Thymus (tissue), 11 donors: ENCODE measurements at regions not wholly inside any gene's neighbourhood (a gene's known extent, or its start where the extent isn't known, plus 50 kb on each side); places are given as distances from the start of the nearest gene placed in this dataset.

Experiments used
- DNase-seq, 9 donors: peaks; one replicate each; pipeline ENCODE4 v3.0.0-alpha.2; 2013; ENCODE audit warnings: low spot score in 9 of 9, low read depth in 6 of 9, missing footprints in 1 of 9
- H3K27ac ChIP-seq, 2 donors: one replicate each; pipeline ENCODE4 v1.5.1; 2013; ENCODE audit warnings: control low read depth in 1 of 2, low read depth in 1 of 2, low read length in 1 of 2, mild to moderate bottlenecking in 1 of 2, moderate library complexity in 1 of 2
- H3K27me3 ChIP-seq, 2 donors: one replicate each; pipeline ENCODE4 v1.5.1; 2013; ENCODE audit warnings: low read length in 1 of 2; ENCODE audit not compliant: control insufficient read depth in 2 of 2, insufficient read depth in 1 of 2
- H3K36me3 ChIP-seq, 2 donors: one replicate each; pipeline ENCODE4 v1.5.1; 2013; ENCODE audit warnings: low read length in 1 of 2, mild to moderate bottlenecking in 1 of 2, moderate library complexity in 1 of 2; ENCODE audit not compliant: control insufficient read depth in 2 of 2, insufficient read depth in 2 of 2
- H3K4me1 ChIP-seq, 2 donors: one replicate each; pipeline ENCODE4 v1.5.1; 2013; ENCODE audit warnings: low read length in 2 of 2; ENCODE audit not compliant: control insufficient read depth in 2 of 2, insufficient read depth in 2 of 2
- H3K4me3 ChIP-seq, 2 donors: one replicate each; pipeline ENCODE4 v1.5.1; 2013; ENCODE audit warnings: low read length in 2 of 2, control low read depth in 1 of 2, mild to moderate bottlenecking in 1 of 2
- H3K9me3 ChIP-seq, 2 donors: one replicate each; pipeline ENCODE4 v1.5.1; 2013; ENCODE audit warnings: low read length in 1 of 2, mild to moderate bottlenecking in 1 of 2; ENCODE audit not compliant: control insufficient read depth in 2 of 2, insufficient read depth in 1 of 2
- WGBS: extraction: QIAGEN DNeasy Blood & Tissue Kit; methylation state at CpG from one replicate; pipeline ENCODE4 v1.1.7; 2013; 5-methylcytosine and 5-hydroxymethylcytosine counted together
- donor health status: healthy.

DNA sequence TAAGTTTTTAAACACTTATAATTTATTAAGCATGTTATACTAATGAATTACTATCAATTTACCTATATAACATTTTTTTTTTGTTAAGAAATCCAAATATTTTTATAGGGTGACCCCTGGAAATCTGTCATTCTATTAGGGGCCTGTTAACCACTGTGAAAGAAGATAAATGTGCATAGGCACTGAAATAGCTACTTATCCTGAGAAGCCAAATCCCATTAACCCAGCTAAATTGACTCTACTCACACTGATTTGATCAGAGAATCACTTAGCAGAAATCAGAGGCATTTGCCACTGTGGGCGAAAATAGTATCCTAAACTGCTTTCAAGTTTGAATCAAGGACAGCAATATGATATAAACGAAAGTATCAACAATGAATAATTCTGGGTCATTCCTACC, 90.0 kb upstream of the GULP1 start:
- no peak overlapping the region for H3K4me3 ChIP-seq
- no peak overlapping the region for H3K27ac ChIP-seq
- no peak for DNase-seq
- H3K9me3 ChIP-seq: no peaks in the 10 kb centered on the region
- H3K27me3 ChIP-seq: no peaks in the 10 kb centered on the region
- WGBS: 94% methylated on average over 2 of the region's 2 CpGs
- no peaks in the 10 kb centered on the region for H3K36me3 ChIP-seq
- H3K4me1 ChIP-seq: no peaks in the 10 kb centered on the region

DNA sequence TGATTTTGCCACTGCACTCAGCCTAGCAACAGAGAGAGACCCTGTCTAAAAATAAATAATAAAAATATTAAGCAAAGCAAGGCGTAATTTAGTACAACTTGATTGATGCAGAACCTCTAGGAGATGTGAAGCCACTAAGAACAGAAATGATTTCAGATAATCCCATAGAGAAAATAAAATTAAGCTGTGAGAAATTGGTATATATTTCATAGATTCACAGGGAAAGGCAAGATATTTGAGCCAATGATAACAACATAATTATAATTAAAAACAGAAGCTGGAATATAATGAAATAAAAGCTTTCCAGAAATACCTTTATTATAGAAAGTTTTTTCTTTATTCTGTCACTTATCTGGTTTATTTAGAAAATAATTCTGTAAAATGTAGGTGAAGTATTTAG, 88.9 kb upstream of the GULP1 start:
- DNase-seq: no peak
- no peaks in the 10 kb centered on the region for H3K4me1 ChIP-seq
- no peak overlapping the region for H3K27ac ChIP-seq
- no peaks in the 10 kb centered on the region for H3K36me3 ChIP-seq
- H3K27me3 ChIP-seq: no peaks in the 10 kb centered on the region
- no peak overlapping the region for H3K4me3 ChIP-seq
- 98% methylated on average over 1 of the region's 1 CpG for WGBS
- no peaks in the 10 kb centered on the region for H3K9me3 ChIP-seq

DNA sequence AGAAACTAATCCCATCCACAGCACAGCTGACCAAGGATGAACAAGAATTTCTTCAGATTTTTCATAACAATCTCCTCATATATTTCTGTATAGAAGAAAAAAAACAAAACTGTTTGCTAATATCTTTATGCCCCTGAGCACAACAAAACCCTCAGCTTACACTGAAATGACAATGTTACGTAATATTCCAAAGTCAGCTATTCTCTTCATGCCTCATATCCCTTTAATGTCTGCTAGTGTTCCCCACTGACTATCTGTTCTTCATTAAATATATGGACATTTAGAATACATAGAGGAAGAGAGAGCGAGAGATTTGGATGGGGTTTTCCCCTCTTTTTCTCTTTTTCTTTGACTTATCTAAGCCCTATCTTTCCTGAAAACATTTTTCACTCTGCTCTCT, 87.9 kb upstream of the GULP1 start:
- no peaks in the 10 kb centered on the region for H3K4me1 ChIP-seq
- H3K4me3 ChIP-seq: no peak overlapping the region
- DNase-seq: no peak
- 97% methylated on average over 2 of the region's 2 CpGs for WGBS
- no peak overlapping the region for H3K27ac ChIP-seq
- no peaks in the 10 kb centered on the region for H3K27me3 ChIP-seq
- no peaks in the 10 kb centered on the region for H3K9me3 ChIP-seq
- H3K36me3 ChIP-seq: no peaks in the 10 kb centered on the region

DNA sequence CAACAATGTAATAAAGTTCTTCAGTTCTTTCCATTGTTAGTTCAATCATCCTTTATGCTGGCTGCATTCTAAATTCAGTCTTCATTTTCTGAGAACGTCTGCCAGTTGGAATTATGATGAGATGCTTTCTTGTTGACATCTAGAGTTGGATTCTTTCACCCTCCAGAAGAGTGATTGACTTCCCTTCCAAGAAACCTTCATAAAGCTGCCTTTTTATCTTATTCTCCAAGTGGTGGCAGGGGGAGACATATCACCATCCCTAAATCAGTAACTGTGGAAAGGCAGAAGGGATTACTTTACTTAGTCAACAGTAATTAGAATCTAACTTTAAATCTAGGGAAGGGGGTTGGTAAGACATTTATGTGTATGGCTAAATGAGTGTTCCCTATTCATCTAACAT, 86.8 kb upstream of the GULP1 start:
- no peaks in the 10 kb centered on the region for H3K4me1 ChIP-seq
- H3K27me3 ChIP-seq: no peaks in the 10 kb centered on the region
- H3K36me3 ChIP-seq: no peaks in the 10 kb centered on the region
- no peak overlapping the region for H3K27ac ChIP-seq
- no peak for DNase-seq
- no peaks in the 10 kb centered on the region for H3K9me3 ChIP-seq
- H3K4me3 ChIP-seq: no peak overlapping the region
- 72% methylated on average over 1 of the region's 1 CpG for WGBS

DNA sequence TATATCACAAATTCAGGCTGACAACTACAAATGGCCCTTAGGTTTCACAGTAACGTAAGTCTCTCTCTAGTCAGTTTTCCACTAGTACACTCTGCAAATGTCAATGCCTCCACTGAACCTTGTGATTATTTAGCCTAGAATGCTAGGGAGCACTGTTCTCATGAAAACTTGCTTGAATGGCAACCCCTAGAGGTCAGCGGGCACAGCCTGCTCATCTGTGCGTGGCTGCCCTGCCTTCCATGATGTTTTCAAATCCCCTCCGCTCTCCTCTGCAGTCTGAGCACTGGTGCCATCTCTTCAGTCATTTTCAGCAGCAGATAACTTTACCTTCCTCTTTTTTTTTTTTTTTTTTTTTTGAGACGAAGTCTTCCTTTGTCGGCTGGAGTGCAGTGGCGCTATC, 84.1 kb upstream of the GULP1 start:
- 95% methylated on average over 7 of the region's 7 CpGs for WGBS
- H3K36me3 ChIP-seq: no peaks in the 10 kb centered on the region
- DNase-seq: no peak

DNA sequence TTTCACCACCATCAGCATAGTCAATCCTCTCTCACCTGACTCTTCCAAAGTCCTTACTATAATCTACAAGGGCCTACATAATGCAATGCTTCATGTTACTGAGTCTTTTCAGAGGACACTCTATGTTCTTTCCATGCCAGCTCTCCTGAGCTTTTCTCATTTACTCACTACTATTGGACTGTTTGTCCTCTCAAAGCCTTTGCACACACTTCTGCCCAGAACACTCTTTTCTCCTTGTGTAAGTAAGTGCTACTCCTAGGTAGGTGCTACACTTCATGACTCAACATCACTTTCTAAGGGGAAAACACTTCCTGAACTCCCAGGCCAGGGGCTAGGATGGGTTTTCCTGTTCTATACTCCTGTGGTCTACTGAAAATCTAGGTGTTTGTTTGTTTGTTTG, 82.5 kb upstream of the GULP1 start:
- Histone ChIP-seq H3K4me1 (no peaks in the 10 kb centered on the region), H3K36me3 (no peaks in the 10 kb centered on the region), H3K27ac (no peak overlapping the region), H3K27me3 (no peaks in the 10 kb centered on the region), H3K9me3 (no peaks in the 10 kb centered on the region), H3K4me3 (no peak overlapping the region)
- DNase-seq: no peak

More for the DNA sequence above, 84.1 kb upstream of the GULP1 start:
- H3K4me1 ChIP-seq: no peaks in the 10 kb centered on the region
- H3K4me3 ChIP-seq: no peak overlapping the region
- no peaks in the 10 kb centered on the region for H3K9me3 ChIP-seq
- H3K27ac ChIP-seq: no peak overlapping the region
- H3K27me3 ChIP-seq: no peaks in the 10 kb centered on the region

DNA sequence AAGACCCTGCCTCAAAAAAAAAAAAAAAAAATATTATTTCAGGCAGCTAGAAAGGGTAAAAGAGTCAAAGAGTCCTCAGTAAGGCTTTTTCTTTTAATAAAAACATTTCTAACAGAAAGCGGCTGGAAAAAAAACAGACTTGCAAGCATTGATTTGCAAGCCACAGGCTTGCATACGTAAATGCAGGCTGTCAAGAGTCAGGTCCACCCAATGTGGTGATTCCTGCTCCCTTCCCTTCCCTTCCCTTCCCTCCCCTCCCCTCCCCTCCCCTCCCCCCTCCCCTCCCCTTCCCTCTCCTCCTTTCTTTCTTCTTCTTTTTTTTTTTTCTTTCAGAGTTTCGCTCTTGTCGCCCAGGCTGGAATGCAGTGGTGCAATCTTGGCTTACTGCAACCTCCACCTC, 74.4 kb upstream of the GULP1 start:
- over 99% methylated on average over 4 of the region's 4 CpGs for WGBS
- DNase-seq: no peak
- H3K4me3 ChIP-seq: no peak overlapping the region
- no peaks in the 10 kb centered on the region for H3K9me3 ChIP-seq
- no peak overlapping the region for H3K27ac ChIP-seq
- no peaks in the 10 kb centered on the region for H3K4me1 ChIP-seq
- no peaks in the 10 kb centered on the region for H3K36me3 ChIP-seq
- no peaks in the 10 kb centered on the region for H3K27me3 ChIP-seq

DNA sequence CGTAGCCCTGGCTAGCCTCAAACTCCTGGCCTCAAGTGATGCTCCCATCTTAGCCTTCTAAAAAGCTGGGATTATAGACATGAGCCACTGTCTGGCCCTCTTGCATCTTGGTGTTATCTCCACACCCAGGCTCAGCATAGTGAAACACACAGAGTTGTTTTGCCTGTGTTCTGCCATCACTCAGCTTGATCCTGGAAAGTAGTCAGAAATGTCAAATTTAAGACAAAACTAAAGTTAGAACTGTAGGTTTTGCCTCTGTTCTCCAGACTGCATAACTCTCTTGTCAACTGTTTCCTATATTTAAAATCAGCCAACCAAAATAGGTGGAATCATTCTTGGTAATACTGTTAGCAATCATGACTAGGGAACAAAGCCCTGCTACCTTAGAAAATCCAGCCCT, 72.1 kb upstream of the GULP1 start:
- WGBS: 90% methylated on average over 1 of the region's 1 CpG
- Histone ChIP-seq H3K27me3 (no peaks in the 10 kb centered on the region), H3K4me3 (no peak overlapping the region), H3K27ac (no peak overlapping the region), H3K9me3 (no peaks in the 10 kb centered on the region), H3K36me3 (no peaks in the 10 kb centered on the region), H3K4me1 (no peaks in the 10 kb centered on the region)
- DNase-seq: no peak

DNA sequence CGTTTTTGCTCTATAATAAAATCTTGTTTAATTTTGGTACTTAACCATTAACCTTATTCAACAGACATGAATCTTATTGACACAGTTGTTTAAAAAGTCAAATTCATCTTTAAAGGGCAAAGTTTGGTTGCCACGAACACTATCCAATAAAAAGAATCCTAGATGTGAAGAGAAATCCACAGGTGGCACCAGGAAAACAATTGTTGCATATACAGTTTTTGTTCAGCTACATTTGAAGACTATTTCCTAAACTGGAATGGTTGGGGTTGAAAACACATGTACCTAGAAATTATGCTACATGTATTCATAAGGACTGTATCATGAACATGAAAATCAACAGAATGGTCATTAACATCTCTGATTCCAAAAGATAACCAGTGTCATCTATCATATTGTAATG, 71.1 kb upstream of the GULP1 start:
- Histone ChIP-seq H3K36me3 (no peaks in the 10 kb centered on the region), H3K9me3 (no peaks in the 10 kb centered on the region), H3K4me1 (no peaks in the 10 kb centered on the region), H3K27ac (no peak overlapping the region), H3K27me3 (no peaks in the 10 kb centered on the region), H3K4me3 (no peak overlapping the region)
- DNase-seq: no peak
- 97% methylated on average over 2 of the region's 2 CpGs for WGBS

DNA sequence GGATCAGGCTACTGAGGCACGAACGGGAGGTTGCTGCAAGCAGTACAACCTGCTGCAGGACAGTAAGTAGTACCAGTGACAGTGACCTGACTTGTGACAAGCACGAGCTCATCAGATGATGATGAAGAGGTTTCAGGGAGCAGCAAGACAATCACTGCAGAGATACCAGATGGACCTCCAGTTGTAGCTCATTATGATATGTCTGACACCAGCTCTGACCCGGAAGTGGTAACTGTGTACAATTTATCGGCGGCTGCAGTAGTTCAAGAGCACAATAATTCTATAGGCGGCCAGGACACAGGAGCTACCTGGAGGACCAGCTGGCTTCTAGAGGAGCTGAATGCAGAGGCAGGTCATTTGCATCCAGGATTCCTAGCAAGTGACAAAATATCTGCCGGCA, 64.0 kb upstream of the GULP1 start:
- Histone ChIP-seq H3K9me3 (peaks cover 0 to 4% of the 10 kb centered on the region in 2 donors), H3K4me3 (no peak overlapping the region), H3K27ac (no peak overlapping the region), H3K27me3 (no peaks in the 10 kb centered on the region), H3K4me1 (no peaks in the 10 kb centered on the region), H3K36me3 (no peaks in the 10 kb centered on the region)
- no peak for DNase-seq
- 96% methylated on average over 8 of the region's 8 CpGs for WGBS
